DMS79 treated with DMSO at 0.1 percent for 48 hours (cell line): ENCODE measurements at regions not wholly inside any gene's neighbourhood (a gene's known extent, or its start where the extent isn't known, plus 50 kb on each side); places are given as distances from the start of the nearest gene placed in this dataset.
"Not testable (repeated sequence)": the region's sequence is repeated elsewhere in the genome, so short reads cannot be mapped to it uniquely, and the experiment has no call there.

Experiments
- DNase-seq: peaks from one replicate; lab custom pipeline; 2025; lab: John Stamatoyannopoulos, UW

GRCh38 chr12:89227774-89228173 is 124.5 kb downstream of the DUSP6 start:
- DNase-seq, result no peak

GRCh38 chr12:89225808-89226411 is 126.4 kb downstream of the DUSP6 start:
- DNase-seq, result peak; percentile 92

- peak; percentile 44 for DNase-seq
These were observed 126.9 kb downstream of the DUSP6 start for GRCh38 chr12:89225401-89225800.

- DNase-seq, result not testable (repeated sequence)
These were observed 129.7 kb downstream of the DUSP6 start for GRCh38 chr12:89222580-89222979.

- no peak for DNase-seq
These were observed 134.8 kb downstream of the DUSP6 start for GRCh38 chr12:89217472-89217871.

- DNase-seq, result no peak
These were observed 135.9 kb downstream of the DUSP6 start for GRCh38 chr12:89216211-89216952.

GRCh38 chr12:89215196-89215595 is 137.1 kb downstream of the DUSP6 start:
- peak; percentile 38 for DNase-seq

- DNase-seq, result no peak
These were observed 138.6 kb downstream of the DUSP6 start for GRCh38 chr12:89213747-89214146.

GRCh38 chr12:89213139-89213538 is 139.2 kb downstream of the DUSP6 start:
- no peak for DNase-seq

GRCh38 chr12:89212339-89212771 is 139.9 kb downstream of the DUSP6 start:
- peak; percentile 14 for DNase-seq

- no peak for DNase-seq
These were observed 140.8 kb downstream of the DUSP6 start for GRCh38 chr12:89211456-89211855.

- no peak for DNase-seq
These were observed 142.0 kb downstream of the DUSP6 start for GRCh38 chr12:89210277-89210676.

- no peak for DNase-seq
These were observed 143.6 kb downstream of the DUSP6 start for GRCh38 chr12:89208661-89209096.

GRCh38 chr12:89206390-89206789 is 145.9 kb downstream of the DUSP6 start:
- no peak for DNase-seq

- no peak for DNase-seq
These were observed 146.8 kb downstream of the DUSP6 start for GRCh38 chr12:89205517-89205916.

- no peak for DNase-seq
These were observed 149.2 kb downstream of the DUSP6 start for GRCh38 chr12:89203144-89203543.

GRCh38 chr12:89200217-89200616 is 152.1 kb downstream of the DUSP6 start:
- DNase-seq, result no peak

GRCh38 chr12:89195470-89195869 is 156.8 kb downstream of the DUSP6 start:
- DNase-seq, result no peak

GRCh38 chr12:89194683-89195082 is 157.6 kb downstream of the DUSP6 start:
- no peak for DNase-seq

- DNase-seq, result no peak
These were observed 159.9 kb downstream of the DUSP6 start for GRCh38 chr12:89192429-89192828.

GRCh38 chr12:89191597-89191996 is 160.7 kb downstream of the DUSP6 start:
- not testable (repeated sequence) for DNase-seq

- DNase-seq, result no peak
These were observed 162.9 kb downstream of the DUSP6 start for GRCh38 chr12:89189448-89189847.

GRCh38 chr12:89187507-89187906 is 164.8 kb downstream of the DUSP6 start:
- DNase-seq, result no peak

GRCh38 chr12:89185889-89186288 is 166.4 kb downstream of the DUSP6 start:
- DNase-seq, result no peak
